Endothelial cell of hepatic sinusoid (primary cell): ENCODE measurements at regions not wholly inside any gene's neighbourhood (a gene's known extent, or its start where the extent isn't known, plus 50 kb on each side); places are given as distances from the start of the nearest gene placed in this dataset.

Experiments
- in situ Hi-C: cut with HindIII; loops from 2 replicates; pipeline ENCODE4 v1.10.0; 2017; ENCODE audit warnings: low sequenced_read_pairs

DNA sequence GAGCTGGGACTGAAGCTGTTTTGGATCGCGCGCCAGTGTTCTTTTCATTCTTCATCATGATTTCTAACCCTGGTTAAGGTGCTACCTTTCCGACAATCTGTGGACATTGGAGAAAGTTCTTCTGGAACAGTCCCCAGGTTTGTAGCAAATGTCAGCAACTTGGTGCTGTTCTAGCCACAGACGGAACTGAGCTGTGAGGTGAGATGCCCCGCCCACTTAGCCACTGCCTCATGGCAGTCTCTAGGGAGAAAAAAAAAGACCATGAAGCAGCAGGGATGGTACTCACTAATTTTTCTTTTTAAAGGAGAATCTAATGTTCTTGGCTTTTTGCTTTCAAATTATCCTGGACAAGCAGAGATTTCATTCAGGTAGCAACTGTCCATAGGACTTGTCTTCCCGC is 72.1 kb upstream of the STK32A start:
- in situ Hi-C loops = no loop called here

DNA sequence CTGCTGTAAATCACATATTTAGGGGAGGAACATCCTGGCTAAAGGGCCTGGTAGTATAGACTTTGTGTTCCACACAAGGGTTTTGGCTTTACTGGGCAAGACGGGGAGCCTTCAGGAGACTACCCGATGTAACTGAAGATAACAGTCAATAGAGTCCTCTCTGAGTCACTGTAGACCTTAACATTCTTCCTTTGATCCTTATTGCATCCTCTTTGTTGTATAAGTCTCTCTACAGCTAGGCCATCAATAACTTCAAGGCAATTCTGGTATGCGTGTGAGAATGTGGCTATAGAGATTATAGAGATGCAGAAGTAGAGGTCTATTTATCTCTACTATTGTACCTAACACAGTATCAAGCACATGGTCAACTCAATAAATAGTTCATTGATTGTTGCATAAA is 67.3 kb upstream of the STK32A start:
- in situ Hi-C loops = no loop called here

DNA sequence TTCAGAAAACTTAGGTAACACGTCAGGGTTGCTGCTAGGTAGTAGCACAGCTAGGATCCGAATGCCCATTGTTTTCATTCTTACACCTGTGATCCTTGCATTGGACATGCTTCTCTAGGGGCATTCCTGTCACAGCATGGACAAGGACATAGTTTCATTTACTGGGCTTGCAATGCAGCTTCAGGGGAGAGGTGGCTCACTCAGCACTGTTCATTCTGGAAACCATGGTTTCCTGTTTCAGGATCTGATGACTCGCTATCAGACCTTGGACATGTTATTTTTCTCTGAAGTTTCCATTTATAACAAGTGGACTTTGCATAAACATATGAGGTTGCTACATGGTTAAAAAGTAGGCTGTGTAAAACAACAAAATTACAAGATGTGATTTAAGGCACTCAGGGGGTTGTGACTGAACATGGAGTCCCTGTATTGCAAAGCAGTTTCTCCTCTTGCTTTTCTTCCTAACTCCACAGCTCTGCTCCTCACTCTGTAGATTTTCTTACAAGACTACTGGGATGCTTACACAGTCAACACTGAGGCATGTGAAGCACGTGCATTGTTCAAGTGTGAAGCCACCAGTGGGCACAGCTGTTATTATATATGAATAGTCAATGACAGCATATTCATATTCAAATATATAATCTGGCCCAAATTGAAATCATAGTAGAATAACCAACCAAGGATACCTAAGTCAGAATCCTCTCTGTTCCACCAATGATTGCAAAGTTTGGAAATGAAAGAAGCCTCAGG is 66.1 kb upstream of the STK32A start:
- in situ Hi-C loops = no loop called here

DNA sequence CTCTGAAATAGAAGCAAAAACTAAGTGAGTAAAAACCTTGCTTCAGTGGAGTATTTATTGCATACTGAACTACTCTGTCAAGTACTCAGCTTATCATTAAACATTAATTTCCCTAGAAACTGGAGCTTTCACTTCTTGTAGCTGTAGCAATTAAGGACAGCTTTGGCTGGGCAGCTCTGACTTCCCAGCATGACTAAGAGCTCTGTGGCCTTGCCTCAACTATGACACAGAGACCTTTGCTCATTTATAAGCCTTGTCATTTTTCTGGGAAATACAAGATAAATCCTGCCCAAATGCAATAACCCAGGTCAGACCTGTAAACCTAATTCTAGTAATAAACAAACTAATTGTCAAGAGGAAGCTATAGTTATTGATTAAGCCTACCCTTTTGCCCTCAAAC is 65.4 kb upstream of the STK32A start:
- in situ Hi-C loops = no loop called here

DNA sequence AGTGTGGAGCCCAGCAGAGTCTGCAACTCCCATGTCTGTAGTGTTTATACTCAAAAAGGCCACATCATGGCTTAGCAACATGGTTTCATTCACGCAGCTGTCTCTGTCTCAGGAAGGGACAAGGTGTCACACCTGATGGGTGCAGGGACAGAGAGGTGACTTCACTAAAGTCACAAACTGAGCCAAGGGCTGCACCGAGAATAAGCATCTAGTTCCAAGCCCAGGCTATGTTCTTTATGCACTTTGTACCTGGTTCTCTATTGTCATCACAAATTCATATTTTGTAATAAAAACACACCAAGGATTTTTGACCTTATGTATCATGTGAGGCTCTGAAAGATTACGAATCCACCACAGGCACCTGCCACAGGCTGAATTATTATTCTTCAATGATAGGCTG is 64.9 kb upstream of the STK32A start:
- in situ Hi-C loops = no loop called here

DNA sequence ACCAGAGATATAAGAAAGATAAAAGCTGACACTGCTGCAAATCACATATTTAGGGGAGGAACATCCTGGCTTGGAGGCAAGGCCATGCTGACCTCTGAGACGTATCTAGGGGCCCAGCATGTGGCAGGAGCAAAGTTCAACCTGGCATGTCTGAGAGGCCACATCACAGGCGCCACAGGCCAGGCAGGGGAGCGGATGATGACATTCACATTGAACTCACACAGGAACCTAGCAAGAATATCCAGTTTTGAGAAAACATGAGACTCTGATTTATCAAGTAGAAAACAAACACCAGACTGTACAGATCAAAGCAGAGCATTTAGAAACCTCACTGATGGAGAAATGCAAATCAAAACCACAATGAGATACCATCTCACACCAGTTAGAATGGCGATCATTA is 64.2 kb upstream of the STK32A start:
- in situ Hi-C loops = no loop called here

DNA sequence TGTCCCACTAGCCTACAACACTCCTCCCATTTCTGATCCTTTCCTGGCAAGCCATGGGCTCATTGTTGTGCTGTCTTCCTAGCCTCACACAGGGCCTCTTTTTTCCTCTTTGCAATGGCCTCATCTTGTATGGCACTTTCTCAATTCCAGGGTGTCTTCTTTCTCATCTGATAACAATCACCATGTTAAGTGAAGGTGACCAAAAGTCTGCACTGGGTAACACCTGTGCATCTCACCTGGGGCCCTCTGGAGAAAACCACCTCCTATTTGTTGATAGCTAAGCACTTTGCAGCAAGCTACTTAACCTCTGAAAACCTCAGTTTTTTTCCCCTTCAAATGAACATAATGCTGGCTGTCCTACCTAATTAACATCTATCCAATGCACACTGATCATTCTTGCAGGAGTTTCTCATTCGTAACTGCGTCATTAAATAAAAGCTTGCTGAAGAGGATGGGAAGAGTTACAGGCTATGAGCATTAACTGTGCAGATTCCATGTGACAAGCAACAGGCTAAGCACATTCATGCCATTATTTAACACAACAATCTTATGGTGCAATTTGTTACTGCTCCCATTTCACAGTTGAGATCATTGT is 60.1 kb upstream of the STK32A start:
- in situ Hi-C loops = no loop called here

DNA sequence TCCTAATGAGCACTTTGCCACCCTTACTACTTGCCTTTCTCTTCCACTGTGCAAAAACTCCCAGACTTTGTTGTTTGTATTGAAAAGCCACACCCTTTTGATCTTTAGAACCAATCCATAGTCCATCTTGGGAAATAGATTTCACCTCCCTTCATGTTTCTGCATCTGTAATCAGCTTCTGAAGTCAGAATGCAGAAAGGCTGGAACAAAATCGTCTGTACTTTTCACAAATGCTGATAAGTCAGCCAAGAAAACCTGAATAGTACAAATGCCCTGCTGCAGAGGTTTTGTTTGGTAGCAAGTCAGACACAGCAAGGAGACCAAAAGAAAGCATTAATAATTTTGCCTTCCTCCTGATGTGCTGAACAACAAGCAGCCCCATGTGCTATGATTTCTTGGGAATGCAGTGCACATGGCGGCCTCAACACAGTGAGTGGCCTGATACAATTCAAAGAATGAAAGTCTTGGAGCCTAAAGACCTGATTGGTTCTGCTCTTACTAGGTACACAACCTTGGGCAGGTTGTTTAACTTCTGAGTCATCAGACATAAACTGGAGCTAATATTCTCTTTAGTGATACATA is 59.2 kb upstream of the STK32A start:
- in situ Hi-C loops = no loop called here

DNA sequence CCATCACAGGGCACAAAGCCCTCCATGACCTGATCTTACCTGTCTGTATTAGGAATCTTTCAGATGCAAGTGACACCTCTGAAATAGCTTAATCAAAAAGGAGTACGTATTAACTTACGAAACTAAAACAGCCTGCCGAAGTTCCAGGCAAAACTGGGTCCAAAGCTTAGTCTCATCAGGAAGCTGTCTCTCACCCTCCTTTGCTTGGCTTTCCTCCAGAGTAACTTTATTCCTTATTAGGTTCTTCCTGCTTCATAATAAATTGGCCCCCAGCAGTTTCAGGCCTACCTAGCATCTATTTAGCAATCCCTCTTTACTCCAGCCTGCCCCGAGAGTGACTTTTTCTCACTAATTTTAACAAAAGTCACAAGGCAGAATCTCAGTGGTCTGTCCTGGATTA is 58.4 kb upstream of the STK32A start:
- in situ Hi-C loops = no loop called here

DNA sequence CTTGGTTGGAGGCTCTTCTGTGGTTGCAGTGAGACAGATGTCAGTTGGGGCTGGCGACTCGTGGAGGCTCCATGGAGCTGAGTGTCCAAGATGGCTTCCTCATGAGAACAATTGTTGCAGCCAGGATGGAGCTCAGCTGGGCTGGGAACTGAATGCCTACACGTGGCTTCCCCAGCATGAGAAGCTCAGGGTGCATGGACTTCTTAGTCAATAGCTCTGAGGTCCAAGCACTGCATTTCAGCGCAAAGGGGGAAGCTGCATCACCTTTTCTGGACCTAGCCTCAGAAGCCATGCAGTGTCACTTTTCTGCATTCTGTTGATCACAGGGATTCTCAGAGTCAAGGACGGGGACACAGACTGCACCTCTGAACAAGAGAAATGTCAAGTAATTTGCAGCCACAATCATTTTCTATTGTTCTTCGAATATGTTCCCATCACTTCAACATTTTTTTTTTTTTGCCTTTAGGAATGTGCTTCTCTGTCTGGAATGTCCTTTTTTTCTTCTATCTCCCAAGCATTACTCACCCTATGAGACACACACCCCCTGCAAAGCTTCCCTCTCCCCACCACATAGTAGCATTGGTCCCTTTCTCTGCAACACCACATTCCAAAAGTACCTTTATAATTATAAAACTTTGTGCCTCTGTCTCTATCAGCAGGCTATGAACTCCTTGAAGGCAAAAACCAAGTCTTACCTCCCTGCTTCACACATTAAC is 57.5 kb upstream of the STK32A start:
- in situ Hi-C loops = no loop called here

DNA sequence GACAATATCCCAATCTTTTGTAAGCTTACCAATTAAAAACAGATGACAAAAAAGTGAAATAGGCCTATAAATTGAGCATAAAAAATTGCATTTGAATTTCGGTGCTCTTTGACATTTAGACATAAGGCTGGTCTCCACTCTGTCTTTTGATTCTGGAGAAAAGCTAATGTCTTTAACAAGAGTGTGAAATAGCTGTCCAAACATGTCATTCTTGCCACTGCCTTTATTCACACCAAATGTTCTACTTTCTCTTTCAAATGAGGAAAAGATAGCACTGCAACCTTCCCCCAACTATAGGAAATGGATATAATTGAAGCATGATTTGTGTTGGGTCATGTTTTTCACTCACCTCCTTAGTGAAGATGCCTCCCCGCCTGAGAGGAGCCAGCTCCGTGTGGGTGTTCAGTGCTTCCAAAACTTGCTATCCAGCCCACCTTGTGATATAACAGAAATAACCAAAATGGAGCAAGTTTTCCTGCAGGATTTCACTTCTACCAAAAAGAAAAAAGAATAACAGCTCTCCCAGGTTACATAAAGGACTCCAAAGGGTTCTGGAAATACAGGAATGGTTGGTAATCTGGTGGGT is 55.2 kb upstream of the STK32A start:
- in situ Hi-C loops = no loop called here

DNA sequence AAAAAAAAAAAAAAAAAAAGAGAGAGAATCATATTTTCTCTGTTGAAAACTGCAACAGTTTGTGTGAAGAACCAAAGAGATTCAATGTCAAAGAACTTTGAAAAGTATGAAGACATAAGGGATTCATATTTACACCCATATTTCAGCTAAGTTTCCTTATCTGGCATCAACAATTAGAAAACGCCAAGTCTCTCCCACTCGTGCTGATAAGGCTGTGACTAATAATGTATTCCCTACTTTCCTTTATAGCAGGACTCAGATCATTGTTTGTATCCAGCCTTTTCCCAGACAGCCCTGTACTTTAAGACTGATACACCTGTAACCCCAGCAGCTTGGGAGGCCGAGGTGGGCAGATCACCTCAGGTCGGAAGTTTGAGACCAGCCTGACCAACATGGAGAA is 54.1 kb upstream of the STK32A start:
- in situ Hi-C loops = no loop called here
